MM.1S (cell line): ENCODE measurements at regions not wholly inside any gene's neighbourhood (a gene's known extent, or its start where the extent isn't known, plus 50 kb on each side); places are given as distances from the start of the nearest gene placed in this dataset.
A peak's percentile ranks its signal among the peaks of the same experiment; 100 is the strongest.

ENCODE experiments used
- DNase-seq: peaks from one replicate; pipeline ENCODE4 v3.0.0-alpha.2; 2015
- H2AFZ ChIP-seq: fragments of 300-600 bp; sonication (generic); 2 replicates; pipeline ENCODE4 v1.6.0; 2016; ENCODE audit warnings: antibody characterized with exemption, low read length
- H3F3A ChIP-seq: fragments of 300-600 bp; sonication (generic); 2 replicates; pipeline ENCODE4 v1.6.1; 2016; ENCODE audit warnings: mild to moderate bottlenecking, antibody characterized with exemption, low read length, moderate library complexity, mixed read lengths; ENCODE audit not compliant: insufficient read depth
- H3K27ac ChIP-seq: fragments of 300-600 bp; sonication (generic); 2 replicates; pipeline ENCODE4 v1.5.1; 2016; ENCODE audit warnings: mild to moderate bottlenecking, low read length
- H3K27me3 ChIP-seq: fragments of 300-600 bp; sonication (generic); replicated peaks from 2 replicates; pipeline ENCODE4 v1.6.0; 2016; ENCODE audit warnings: low read length; ENCODE audit not compliant: insufficient read depth
- H3K36me3 ChIP-seq: fragments of 300-600 bp; sonication (generic); replicated peaks from 2 replicates; pipeline ENCODE4 v1.6.1; 2016; ENCODE audit warnings: mild to moderate bottlenecking, low read length, mixed read lengths; ENCODE audit not compliant: insufficient read depth
- H3K4me1 ChIP-seq: fragments of 300-600 bp; sonication (generic); 2 replicates; pipeline ENCODE4 v1.6.1; 2016; ENCODE audit warnings: low read length, mixed read lengths
- H3K4me2 ChIP-seq: fragments of 300-600 bp; sonication (generic); 2 replicates; pipeline ENCODE4 v1.6.0; 2016; ENCODE audit warnings: low read depth, low read length
- H3K4me3 ChIP-seq: fragments of 300-600 bp; sonication (generic); 2 replicates; pipeline ENCODE4 v1.5.1; 2016; ENCODE audit warnings: low read length, mixed read lengths
- H3K79me2 ChIP-seq: fragments of 300-600 bp; sonication (generic); 2 replicates; pipeline ENCODE4 v1.6.1; 2016; ENCODE audit warnings: mixed run types, low read length, mixed read lengths
- H3K9ac ChIP-seq: fragments of 300-600 bp; sonication (generic); 2 replicates; pipeline ENCODE4 v1.6.1; 2016; ENCODE audit warnings: low read length, mixed read lengths
- H3K9me2 ChIP-seq: fragments of 300-600 bp; sonication (generic); replicated peaks from 2 replicates; pipeline ENCODE4 v1.6.1; 2016; ENCODE audit warnings: mild to moderate bottlenecking, low read length, mixed read lengths; ENCODE audit not compliant: insufficient read depth
- H3K9me3 ChIP-seq: fragments of 300-600 bp; sonication (generic); replicated peaks from 2 replicates; pipeline ENCODE4 v1.6.1; 2016; ENCODE audit warnings: mild to moderate bottlenecking, low read length, mixed read lengths; ENCODE audit not compliant: insufficient read depth
- H4K20me1 ChIP-seq: fragments of 300-600 bp; sonication (generic); 2 replicates; pipeline ENCODE4 v1.6.1; 2016; ENCODE audit warnings: mild to moderate bottlenecking, low read length, moderate library complexity, mixed read lengths; ENCODE audit not compliant: insufficient read depth
- EZH2 ChIP-seq: fragments of 300-600 bp; sonication (generic); optimal IDR thresholded peaks from 2 replicates; pipeline ENCODE3; 2017; ENCODE audit warnings: low read depth, mild to moderate bottlenecking, antibody characterized with exemption, low read length, mixed read lengths
- EZH2phosphoT487 ChIP-seq: fragments of 300-600 bp; sonication (generic); IDR thresholded peaks from 2 replicates; pipeline ENCODE4 v1.6.1; 2018; ENCODE audit warnings: antibody characterized with exemption, low read length
- TF ChIP-seq, protein P1 (sequence below): fragments of 300-600 bp; sonication (generic); IDR thresholded peaks from 2 replicates; pipeline ENCODE4 v1.5.1; 2016; ENCODE audit warnings: antibody characterized with exemption, low read length, mixed read lengths

DNA sequence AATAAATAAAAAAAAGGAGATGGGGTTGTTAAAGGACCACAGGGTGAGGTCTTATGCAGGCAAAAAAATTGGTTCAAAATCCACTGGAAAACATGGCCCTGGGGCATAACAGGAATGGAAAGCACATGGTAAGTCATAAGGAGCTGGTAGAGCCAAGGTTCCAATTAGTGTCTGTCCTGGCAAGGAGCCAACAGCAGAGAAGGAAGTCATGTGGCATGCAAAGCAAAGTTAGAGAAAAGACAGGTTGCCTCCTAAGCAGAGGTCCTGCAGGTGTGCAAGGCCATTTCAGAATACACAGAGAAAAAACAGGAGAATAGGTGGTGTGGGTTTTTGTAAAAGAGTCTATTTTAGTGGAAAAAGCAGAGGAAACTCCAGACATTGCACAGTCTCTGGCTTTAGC, 1881.7 kb downstream of the ARAP2 start:
- TF ChIP-seq EZH2phosphoT487: no peak
- no peak for TF ChIP-seq EZH2
- TF ChIP-seq, protein P1, sequence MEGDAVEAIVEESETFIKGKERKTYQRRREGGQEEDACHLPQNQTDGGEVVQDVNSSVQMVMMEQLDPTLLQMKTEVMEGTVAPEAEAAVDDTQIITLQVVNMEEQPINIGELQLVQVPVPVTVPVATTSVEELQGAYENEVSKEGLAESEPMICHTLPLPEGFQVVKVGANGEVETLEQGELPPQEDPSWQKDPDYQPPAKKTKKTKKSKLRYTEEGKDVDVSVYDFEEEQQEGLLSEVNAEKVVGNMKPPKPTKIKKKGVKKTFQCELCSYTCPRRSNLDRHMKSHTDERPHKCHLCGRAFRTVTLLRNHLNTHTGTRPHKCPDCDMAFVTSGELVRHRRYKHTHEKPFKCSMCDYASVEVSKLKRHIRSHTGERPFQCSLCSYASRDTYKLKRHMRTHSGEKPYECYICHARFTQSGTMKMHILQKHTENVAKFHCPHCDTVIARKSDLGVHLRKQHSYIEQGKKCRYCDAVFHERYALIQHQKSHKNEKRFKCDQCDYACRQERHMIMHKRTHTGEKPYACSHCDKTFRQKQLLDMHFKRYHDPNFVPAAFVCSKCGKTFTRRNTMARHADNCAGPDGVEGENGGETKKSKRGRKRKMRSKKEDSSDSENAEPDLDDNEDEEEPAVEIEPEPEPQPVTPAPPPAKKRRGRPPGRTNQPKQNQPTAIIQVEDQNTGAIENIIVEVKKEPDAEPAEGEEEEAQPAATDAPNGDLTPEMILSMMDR: no peak
- Histone ChIP-seq H3K79me2 (no peaks in the 10 kb centered on the region), H3K27ac (no peak overlapping the region), H3K4me2 (no peak overlapping the region), H3K36me3 (no peaks in the 10 kb centered on the region), H2AFZ (no peak overlapping the region), H3K9me2 (no peaks in the 10 kb centered on the region), H3K4me1 (no peaks in the 10 kb centered on the region), H4K20me1 (no peaks in the 10 kb centered on the region), H3K9me3 (no peaks in the 10 kb centered on the region), H3F3A (no peaks in the 10 kb centered on the region), H3K27me3 (no peaks in the 10 kb centered on the region), H3K9ac (no peak overlapping the region), H3K4me3 (no peak overlapping the region)
- peak; percentile 63 for DNase-seq

- Histone ChIP-seq H3K4me3 (no peak overlapping the region), H4K20me1 (no peaks in the 10 kb centered on the region), H3K27me3 (no peaks in the 10 kb centered on the region), H3K79me2 (no peaks in the 10 kb centered on the region), H3K9ac (no peak overlapping the region), H3K9me3 (no peaks in the 10 kb centered on the region), H3K4me2 (no peak overlapping the region), H3K9me2 (no peaks in the 10 kb centered on the region), H3F3A (no peaks in the 10 kb centered on the region), H3K36me3 (no peaks in the 10 kb centered on the region), H3K27ac (no peak overlapping the region), H2AFZ (no peak overlapping the region), H3K4me1 (no peaks in the 10 kb centered on the region)
- DNase-seq: no peak
- TF ChIP-seq EZH2phosphoT487 (no peak), EZH2 (no peak)
- TF ChIP-seq, protein P1: no peak
Measured at GRCh38 chr4:34363842-34364241, 1880.5 kb downstream of the ARAP2 start.

DNA sequence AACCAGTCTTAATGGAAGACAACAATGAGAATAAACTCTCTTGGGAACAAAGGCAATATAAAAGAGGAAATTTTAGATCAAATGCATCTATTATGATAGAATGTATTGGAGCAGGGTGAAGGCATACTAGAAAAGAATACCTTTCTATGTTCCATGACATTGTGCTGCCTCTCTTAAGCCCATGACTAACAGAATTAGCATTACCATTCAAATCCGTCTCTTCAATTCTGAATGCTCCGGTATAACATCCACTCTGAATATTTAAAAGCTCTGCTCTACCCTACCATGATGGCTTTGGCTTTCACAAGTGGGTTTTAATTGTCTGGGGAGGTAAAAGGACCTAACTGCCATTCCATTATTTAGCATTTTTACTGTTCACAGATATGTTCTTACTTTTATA, 1878.4 kb downstream of the ARAP2 start:
- DNase-seq: no peak
- no peak overlapping the region for H2AFZ ChIP-seq
- H3K9me2 ChIP-seq: no peaks in the 10 kb centered on the region
- H3K9ac ChIP-seq: no peak overlapping the region
- no peaks in the 10 kb centered on the region for H3K79me2 ChIP-seq
- no peaks in the 10 kb centered on the region for H3K36me3 ChIP-seq
- no peaks in the 10 kb centered on the region for H3F3A ChIP-seq
- H4K20me1 ChIP-seq: no peaks in the 10 kb centered on the region
- H3K4me3 ChIP-seq: no peak overlapping the region
- TF ChIP-seq EZH2: no peak
- no peak for TF ChIP-seq EZH2phosphoT487
- TF ChIP-seq, protein P1: no peak
- no peaks in the 10 kb centered on the region for H3K27me3 ChIP-seq
- H3K4me1 ChIP-seq: no peaks in the 10 kb centered on the region
- no peaks in the 10 kb centered on the region for H3K9me3 ChIP-seq
- H3K4me2 ChIP-seq: no peak overlapping the region
- no peak overlapping the region for H3K27ac ChIP-seq
